SK-N-SH treated with all-trans-retinoic acid at 6 μM for 48 hours (cell line): ENCODE measurements at regions not wholly inside any gene's neighbourhood (a gene's known extent, or its start where the extent isn't known, plus 50 kb on each side); places are given as distances from the start of the nearest gene placed in this dataset.

ENCODE experiments used
- ATAC-seq: fragments of 200-7000 bp; cut with Tn5 transposase; 3 replicates; pipeline ENCODE4 v1.9.1; 2020; ENCODE audit warnings: mild to moderate bottlenecking, moderate library complexity
- ARNTL ChIP-seq: fragments of 450-650 bp; formaldehyde crosslinking; IDR thresholded peaks from 2 replicates; pipeline ENCODE4 v1.5.0; 2020; ENCODE audit warnings: low read depth, mild to moderate bottlenecking, moderate library complexity, borderline replicate concordance
- BACH2 ChIP-seq: fragments of 250-450 bp; sonication (Bioruptor Pico); IDR thresholded peaks from 2 replicates; pipeline ENCODE4 v1.9.0; 2021; ENCODE audit warnings: mild to moderate bottlenecking, borderline replicate concordance
- CSDC2 ChIP-seq: fragments of 250-450 bp; sonication (Bioruptor Pico); IDR thresholded peaks from 2 replicates; pipeline ENCODE4 v1.5.0; 2020; ENCODE audit warnings: mild to moderate bottlenecking, moderate library complexity
- ESRRG ChIP-seq: fragments of 250-450 bp; sonication (Bioruptor Pico); IDR thresholded peaks from 2 replicates; pipeline ENCODE4 v1.6.1; 2021; ENCODE audit warnings: mild to moderate bottlenecking
- GLIS3 ChIP-seq: fragments of 250-450 bp; sonication (Bioruptor Pico); IDR thresholded peaks from 2 replicates; pipeline ENCODE4 v1.5.0; 2020; ENCODE audit warnings: mild to moderate bottlenecking, moderate library complexity
- ISL1 ChIP-seq: fragments of 250-450 bp; sonication (Bioruptor Pico); IDR thresholded peaks from 2 replicates; pipeline ENCODE4 v2.1.2; 2022; ENCODE audit warnings: mild to moderate bottlenecking, moderate library complexity
- OSR1 ChIP-seq: fragments of 250-450 bp; sonication (Bioruptor Pico); IDR thresholded peaks from 2 replicates; pipeline ENCODE4 v1.8.0; 2022; ENCODE audit warnings: moderate library complexity, mild to moderate bottlenecking, inconsistent platforms
- PPARA ChIP-seq: fragments of 250-450 bp; sonication (Bioruptor Pico); IDR thresholded peaks from 2 replicates; pipeline ENCODE4 v1.5.0; 2020; ENCODE audit warnings: mild to moderate bottlenecking, borderline replicate concordance
- TCF4 ChIP-seq: fragments of 250-450 bp; sonication (Bioruptor Pico); IDR thresholded peaks from 2 replicates; pipeline ENCODE4 v1.8.0; 2021; ENCODE audit warnings: mild to moderate bottlenecking, moderate library complexity, borderline replicate concordance
- TOX ChIP-seq: fragments of 250-450 bp; sonication (Bioruptor Pico); IDR thresholded peaks from 2 replicates; pipeline ENCODE4 v1.8.0; 2021; ENCODE audit warnings: mild to moderate bottlenecking, moderate library complexity, borderline replicate concordance
- ZC3H10 ChIP-seq: fragments of 250-450 bp; sonication (Bioruptor Pico); IDR thresholded peaks from 2 replicates; pipeline ENCODE4 v1.5.1; 2021; ENCODE audit warnings: mild to moderate bottlenecking, moderate library complexity
- ZFP3 ChIP-seq: fragments of 250-450 bp; sonication (Bioruptor Pico); IDR thresholded peaks from 2 replicates; pipeline ENCODE4 v1.5.0; 2020; ENCODE audit warnings: mild to moderate bottlenecking, moderate library complexity
- ZFP30 ChIP-seq: fragments of 450-650 bp; formaldehyde crosslinking; IDR thresholded peaks from 2 replicates; pipeline ENCODE4 v1.5.0; 2022; ENCODE audit warnings: mild to moderate bottlenecking, moderate library complexity
- ZNF565 ChIP-seq: fragments of 450-650 bp; formaldehyde crosslinking; conservative IDR thresholded peaks from 2 replicates; pipeline ENCODE4 v1.5.0; 2020; ENCODE audit warnings: low read depth, mild to moderate bottlenecking, moderate library complexity
- ZNF70 ChIP-seq: fragments of 450-650 bp; formaldehyde crosslinking; IDR thresholded peaks from 2 replicates; pipeline ENCODE4 v1.5.0; 2020; ENCODE audit warnings: mild to moderate bottlenecking, moderate library complexity
- ZNF8 ChIP-seq: fragments of 450-650 bp; formaldehyde crosslinking; IDR thresholded peaks from 2 replicates; pipeline ENCODE4 v1.5.0; 2020; ENCODE audit warnings: mild to moderate bottlenecking, moderate library complexity
- TF ChIP-seq, protein P1 (sequence below): fragments of 250-450 bp; sonication (Bioruptor Pico); IDR thresholded peaks from 2 replicates; pipeline ENCODE4 v1.5.1; 2020; ENCODE audit warnings: low read depth, mild to moderate bottlenecking, moderate library complexity
- TF ChIP-seq, protein P2 (sequence below): fragments of 250-450 bp; sonication (Bioruptor Pico); IDR thresholded peaks from 2 replicates; pipeline ENCODE4 v1.8.0; 2020; ENCODE audit warnings: mild to moderate bottlenecking, moderate library complexity, borderline replicate concordance
- TF ChIP-seq, protein P3 (sequence below): fragments of 250-450 bp; sonication (Bioruptor Pico); IDR thresholded peaks from 2 replicates; pipeline ENCODE4 v1.8.0; 2021; ENCODE audit warnings: low read depth, mild to moderate bottlenecking, moderate library complexity, borderline replicate concordance
- TF ChIP-seq, protein P4 (sequence below): fragments of 250-450 bp; sonication (Bioruptor Pico); IDR thresholded peaks from 2 replicates; pipeline ENCODE4 v1.5.0; 2020; ENCODE audit warnings: mild to moderate bottlenecking, moderate library complexity

DNA sequence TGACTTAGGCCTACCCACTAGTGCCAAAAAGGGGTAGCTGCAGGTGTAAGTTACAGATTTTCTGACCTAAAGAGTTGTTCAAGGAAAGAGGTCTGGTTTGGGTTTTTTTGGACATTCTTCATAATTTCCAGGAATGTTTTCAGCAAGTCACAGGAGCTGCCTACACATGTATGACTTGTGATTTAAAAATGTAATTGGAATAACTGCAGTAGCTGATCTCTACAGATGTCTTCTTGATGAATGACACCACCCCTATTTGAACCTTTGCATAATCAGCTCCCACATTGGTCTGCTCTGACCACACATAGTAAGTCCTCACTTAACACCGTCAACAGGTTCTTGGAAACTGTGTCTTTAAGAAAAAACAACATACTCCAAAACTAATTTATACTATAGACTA lies 481.4 kb downstream of the RASEF start:
- ATAC-seq = no peak
- TF ChIP-seq ZC3H10 = no peak
- no peak for TF ChIP-seq OSR1 (CRISPR knock-in tag)
- TF ChIP-seq, protein P1, sequence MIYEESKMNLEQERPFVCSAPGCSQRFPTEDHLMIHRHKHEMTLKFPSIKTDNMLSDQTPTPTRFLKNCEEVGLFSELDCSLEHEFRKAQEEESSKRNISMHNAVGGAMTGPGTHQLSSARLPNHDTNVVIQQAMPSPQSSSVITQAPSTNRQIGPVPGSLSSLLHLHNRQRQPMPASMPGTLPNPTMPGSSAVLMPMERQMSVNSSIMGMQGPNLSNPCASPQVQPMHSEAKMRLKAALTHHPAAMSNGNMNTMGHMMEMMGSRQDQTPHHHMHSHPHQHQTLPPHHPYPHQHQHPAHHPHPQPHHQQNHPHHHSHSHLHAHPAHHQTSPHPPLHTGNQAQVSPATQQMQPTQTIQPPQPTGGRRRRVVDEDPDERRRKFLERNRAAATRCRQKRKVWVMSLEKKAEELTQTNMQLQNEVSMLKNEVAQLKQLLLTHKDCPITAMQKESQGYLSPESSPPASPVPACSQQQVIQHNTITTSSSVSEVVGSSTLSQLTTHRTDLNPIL (CRISPR knock-in tag) = no peak
- TF ChIP-seq, protein P2, sequence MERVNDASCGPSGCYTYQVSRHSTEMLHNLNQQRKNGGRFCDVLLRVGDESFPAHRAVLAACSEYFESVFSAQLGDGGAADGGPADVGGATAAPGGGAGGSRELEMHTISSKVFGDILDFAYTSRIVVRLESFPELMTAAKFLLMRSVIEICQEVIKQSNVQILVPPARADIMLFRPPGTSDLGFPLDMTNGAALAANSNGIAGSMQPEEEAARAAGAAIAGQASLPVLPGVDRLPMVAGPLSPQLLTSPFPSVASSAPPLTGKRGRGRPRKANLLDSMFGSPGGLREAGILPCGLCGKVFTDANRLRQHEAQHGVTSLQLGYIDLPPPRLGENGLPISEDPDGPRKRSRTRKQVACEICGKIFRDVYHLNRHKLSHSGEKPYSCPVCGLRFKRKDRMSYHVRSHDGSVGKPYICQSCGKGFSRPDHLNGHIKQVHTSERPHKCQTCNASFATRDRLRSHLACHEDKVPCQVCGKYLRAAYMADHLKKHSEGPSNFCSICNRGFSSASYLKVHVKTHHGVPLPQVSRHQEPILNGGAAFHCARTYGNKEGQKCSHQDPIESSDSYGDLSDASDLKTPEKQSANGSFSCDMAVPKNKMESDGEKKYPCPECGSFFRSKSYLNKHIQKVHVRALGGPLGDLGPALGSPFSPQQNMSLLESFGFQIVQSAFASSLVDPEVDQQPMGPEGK (CRISPR knock-in tag) = no peak
- TF ChIP-seq ARNTL (CRISPR knock-in tag) = no peak
- no peak for TF ChIP-seq ZNF565 (CRISPR knock-in tag)
- TF ChIP-seq ZNF8 (CRISPR knock-in tag) = no peak
- TF ChIP-seq CSDC2 = no peak
- no peak for TF ChIP-seq ZNF70 (CRISPR knock-in tag)
- TF ChIP-seq ISL1 = no peak
- TF ChIP-seq, protein P3, sequence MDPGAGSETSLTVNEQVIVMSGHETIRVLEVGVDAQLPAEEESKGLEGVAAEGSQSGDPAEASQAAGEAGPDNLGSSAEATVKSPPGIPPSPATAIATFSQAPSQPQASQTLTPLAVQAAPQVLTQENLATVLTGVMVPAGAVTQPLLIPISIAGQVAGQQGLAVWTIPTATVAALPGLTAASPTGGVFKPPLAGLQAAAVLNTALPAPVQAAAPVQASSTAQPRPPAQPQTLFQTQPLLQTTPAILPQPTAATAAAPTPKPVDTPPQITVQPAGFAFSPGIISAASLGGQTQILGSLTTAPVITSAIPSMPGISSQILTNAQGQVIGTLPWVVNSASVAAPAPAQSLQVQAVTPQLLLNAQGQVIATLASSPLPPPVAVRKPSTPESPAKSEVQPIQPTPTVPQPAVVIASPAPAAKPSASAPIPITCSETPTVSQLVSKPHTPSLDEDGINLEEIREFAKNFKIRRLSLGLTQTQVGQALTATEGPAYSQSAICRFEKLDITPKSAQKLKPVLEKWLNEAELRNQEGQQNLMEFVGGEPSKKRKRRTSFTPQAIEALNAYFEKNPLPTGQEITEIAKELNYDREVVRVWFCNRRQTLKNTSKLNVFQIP (CRISPR knock-in tag) = no peak
- no peak for TF ChIP-seq TOX (CRISPR knock-in tag)
- no peak for TF ChIP-seq PPARA (CRISPR knock-in tag)
- TF ChIP-seq TCF4 = no peak
- no peak for TF ChIP-seq ZFP3 (CRISPR knock-in tag)
- TF ChIP-seq ESRRG (CRISPR knock-in tag) = no peak
- TF ChIP-seq BACH2 (CRISPR knock-in tag) = no peak

DNA sequence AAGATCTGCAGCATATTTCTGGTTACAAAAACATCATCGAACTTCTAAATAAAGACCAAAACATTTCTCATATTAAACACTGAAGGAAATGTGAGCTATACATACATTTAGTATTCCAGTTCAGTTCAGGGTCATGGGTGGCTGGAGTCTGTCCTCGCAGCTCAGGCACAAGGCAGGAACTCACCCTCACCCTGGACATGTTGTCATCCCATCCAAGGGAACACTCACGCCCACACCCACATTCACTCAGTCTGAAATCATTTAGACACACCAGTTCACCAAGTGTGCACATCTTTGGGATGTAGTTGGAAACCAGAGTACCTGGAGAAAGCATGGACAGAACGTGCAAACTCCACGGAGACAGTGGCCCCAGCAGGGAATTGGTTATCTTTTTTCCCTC lies 481.0 kb downstream of the RASEF start:
- no peak for ATAC-seq
- no peak for TF ChIP-seq BACH2 (CRISPR knock-in tag)
- TF ChIP-seq TOX (CRISPR knock-in tag) = no peak

DNA sequence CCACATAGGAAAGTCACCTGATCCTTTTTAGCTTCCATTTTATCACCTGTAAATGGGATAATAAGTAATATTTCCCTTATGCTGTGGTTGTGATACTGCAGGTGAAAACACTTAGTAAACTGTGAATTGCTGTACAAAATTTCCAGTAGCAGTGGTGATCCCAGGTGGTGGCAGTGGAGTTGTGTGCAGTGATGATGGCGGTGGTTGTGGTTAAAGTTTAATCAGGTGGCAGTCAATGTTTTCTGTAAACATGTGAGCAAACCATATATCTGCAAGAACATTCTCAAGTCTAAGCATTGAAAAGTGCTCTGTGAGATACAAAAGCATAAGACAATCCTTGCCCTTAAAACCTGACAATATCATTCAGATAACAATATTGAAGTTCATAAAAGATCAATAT lies 480.2 kb downstream of the RASEF start:
- no peak for ATAC-seq
- TF ChIP-seq, protein P4, sequence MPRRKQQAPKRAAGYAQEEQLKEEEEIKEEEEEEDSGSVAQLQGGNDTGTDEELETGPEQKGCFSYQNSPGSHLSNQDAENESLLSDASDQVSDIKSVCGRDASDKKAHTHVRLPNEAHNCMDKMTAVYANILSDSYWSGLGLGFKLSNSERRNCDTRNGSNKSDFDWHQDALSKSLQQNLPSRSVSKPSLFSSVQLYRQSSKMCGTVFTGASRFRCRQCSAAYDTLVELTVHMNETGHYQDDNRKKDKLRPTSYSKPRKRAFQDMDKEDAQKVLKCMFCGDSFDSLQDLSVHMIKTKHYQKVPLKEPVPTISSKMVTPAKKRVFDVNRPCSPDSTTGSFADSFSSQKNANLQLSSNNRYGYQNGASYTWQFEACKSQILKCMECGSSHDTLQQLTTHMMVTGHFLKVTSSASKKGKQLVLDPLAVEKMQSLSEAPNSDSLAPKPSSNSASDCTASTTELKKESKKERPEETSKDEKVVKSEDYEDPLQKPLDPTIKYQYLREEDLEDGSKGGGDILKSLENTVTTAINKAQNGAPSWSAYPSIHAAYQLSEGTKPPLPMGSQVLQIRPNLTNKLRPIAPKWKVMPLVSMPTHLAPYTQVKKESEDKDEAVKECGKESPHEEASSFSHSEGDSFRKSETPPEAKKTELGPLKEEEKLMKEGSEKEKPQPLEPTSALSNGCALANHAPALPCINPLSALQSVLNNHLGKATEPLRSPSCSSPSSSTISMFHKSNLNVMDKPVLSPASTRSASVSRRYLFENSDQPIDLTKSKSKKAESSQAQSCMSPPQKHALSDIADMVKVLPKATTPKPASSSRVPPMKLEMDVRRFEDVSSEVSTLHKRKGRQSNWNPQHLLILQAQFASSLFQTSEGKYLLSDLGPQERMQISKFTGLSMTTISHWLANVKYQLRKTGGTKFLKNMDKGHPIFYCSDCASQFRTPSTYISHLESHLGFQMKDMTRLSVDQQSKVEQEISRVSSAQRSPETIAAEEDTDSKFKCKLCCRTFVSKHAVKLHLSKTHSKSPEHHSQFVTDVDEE (CRISPR knock-in tag) = no peak
- TF ChIP-seq ZFP3 (CRISPR knock-in tag) (no peak), ZNF565 (CRISPR knock-in tag) (no peak), ZC3H10 (no peak), ZNF70 (CRISPR knock-in tag) (no peak), ISL1 (no peak), ARNTL (CRISPR knock-in tag) (no peak), ESRRG (CRISPR knock-in tag) (no peak), TOX (CRISPR knock-in tag) (no peak), CSDC2 (no peak), ZNF8 (CRISPR knock-in tag) (no peak), ZFP30 (CRISPR knock-in tag) (no peak), PPARA (CRISPR knock-in tag) (no peak), GLIS3 (no peak)
- TF ChIP-seq, protein P2 (CRISPR knock-in tag) = no peak
- TF ChIP-seq, protein P1 (CRISPR knock-in tag) = no peak
- TF ChIP-seq, all 23 proteins: peak for 0
